ENCODE measurements at regions not wholly inside any gene's neighbourhood (a gene's known extent, or its start where the extent isn't known, plus 50 kb on each side); places are given as distances from the start of the nearest gene placed in this dataset.

GRCh38 chr5:96149021-96149420, 187.4 kb upstream of the ELL2 start (continued):
- TF ChIP-seq RAD21 (conservative IDR thresholded peaks at IDR 0.05 in 1 of 2, IDR thresholded peaks at IDR 0.05 in 1 of 2), result no peak

GRCh38 chr5:96148376-96148775, 186.7 kb upstream of the ELL2 start:
- peak; percentile 18 for FAIRE-seq
- CTCF ChIA-PET, result interaction anchor here (1.9 kb wide), 1 partner anchor 8 kb away, joined by 9 read pairs; no protein-coding TSS in a partner anchor

GRCh38 chr5:96147866-96148265, 186.2 kb upstream of the ELL2 start:
- TF ChIP-seq ZSCAN20 (CRISPR knock-in tag; IDR thresholded peaks at IDR 0.05), result no peak
- TF ChIP-seq MYC (IDR thresholded peaks at IDR 0.05; ENCODE audit: borderline replicate concordance, low read length), result no peak
- TF ChIP-seq POLR2A (IDR thresholded peaks at IDR 0.05; ENCODE audit: low read length), result no peak
- TF ChIP-seq ESRRA (IDR thresholded peaks at IDR 0.05; ENCODE audit: borderline replicate concordance, low read length), result no peak
- no peak for TF ChIP-seq SMC3 (IDR thresholded peaks at IDR 0.05)
- no peak for TF ChIP-seq MAX (IDR thresholded peaks at IDR 0.05)
- no peak for TF ChIP-seq KDM1A (IDR thresholded peaks at IDR 0.05; ENCODE audit: low read depth)
- no peak for TF ChIP-seq NFE2L2 (conservative IDR thresholded peaks at IDR 0.05; ENCODE audit: low read length)
- FAIRE-seq (no peak), ATAC-seq (no peak), DNase-seq (ENCODE audit: low read depth in 1 of 2, low spot score in 1 of 2) (no peak)
- no peak overlapping the region for H3K27ac ChIP-seq
- WGBS (ENCODE audit: missing lambda C conversion rate), result 91% methylated on average over 2 of the region's 2 CpGs
- H3K4me3 ChIP-seq, result no peak overlapping the region
- no peaks in the 10 kb centered on the region for H3K9me3 ChIP-seq
- CTCF ChIA-PET, result interaction anchor here (1.5 kb wide), 1 partner anchor 185 kb away, joined by 3 read pairs; no protein-coding TSS in a partner anchor
- POLR2A ChIA-PET, result no interaction called here
- H3K4me2 ChIP-seq, result no peak overlapping the region
- H3K4me1 ChIP-seq, result peaks cover 37% of the 10 kb centered on the region

More at GRCh38 chr5:96148376-96148775, 186.7 kb upstream of the ELL2 start:
- ATAC-seq (no peak), DNase-seq (ENCODE audit: low read depth in 1 of 2, low spot score in 1 of 2) (no peak)
- H3K4me3 ChIP-seq, result no peak overlapping the region
- no peak overlapping the region for H3K4me2 ChIP-seq
- peaks cover 32% of the 10 kb centered on the region for H3K4me1 ChIP-seq
- no peak overlapping the region for H3K27ac ChIP-seq
- H3K9me3 ChIP-seq, result no peaks in the 10 kb centered on the region
- 87% methylated on average over 4 of the region's 4 CpGs for WGBS (ENCODE audit: missing lambda C conversion rate)
- POLR2A ChIA-PET, result no interaction called here
- TF ChIP-seq HOXB5 (CRISPR knock-in tag; IDR thresholded peaks at IDR 0.05) (no peak), MAFK (IDR thresholded peaks at IDR 0.05; ENCODE audit: partially characterized antibody) (no peak), ZNF302 (CRISPR knock-in tag; IDR thresholded peaks at IDR 0.05) (no peak), REST (IDR thresholded peaks at IDR 0.05) (no peak), EHF (CRISPR knock-in tag; IDR thresholded peaks at IDR 0.05) (no peak), HMGXB4 (CRISPR knock-in tag; IDR thresholded peaks at IDR 0.05; ENCODE audit: borderline replicate concordance) (no peak), HEYL (CRISPR knock-in tag; IDR thresholded peaks at IDR 0.05) (no peak), POLR2A (IDR thresholded peaks at IDR 0.05; ENCODE audit: low read length) (no peak), ZSCAN20 (CRISPR knock-in tag; IDR thresholded peaks at IDR 0.05) (no peak), RARB (CRISPR knock-in tag; IDR thresholded peaks at IDR 0.05) (no peak), ZC3H11A (IDR thresholded peaks at IDR 0.05) (no peak)

All from A549 (cell line).